NCI-H446 treated with DMSO at 0.1 percent for 48 hours (cell line): ENCODE measurements at regions not wholly inside any gene's neighbourhood (a gene's known extent, or its start where the extent isn't known, plus 50 kb on each side); places are given as distances from the start of the nearest gene placed in this dataset.
A peak's percentile ranks its signal among the peaks of the same experiment; 100 is the strongest.
"Not testable (repeated sequence)": the region's sequence is repeated elsewhere in the genome, so short reads cannot be mapped to it uniquely, and the experiment has no call there.

Experiments
- DNase-seq: peaks from one replicate; lab custom pipeline; 2025; lab: John Stamatoyannopoulos, UW

- DNase-seq = not testable (repeated sequence)
Observed at GRCh38 chrX:133483771-133484170, 68.5 kb upstream of the GPC4 start.

GRCh38 chrX:133482056-133482952 is 67.0 kb upstream of the GPC4 start:
- peak; percentile 12 for DNase-seq

- DNase-seq = no peak
Observed at GRCh38 chrX:133477986-133478385, 62.7 kb upstream of the GPC4 start.

GRCh38 chrX:133475953-133476352 is 60.7 kb upstream of the GPC4 start:
- DNase-seq = peak; percentile 2

- no peak for DNase-seq
Observed at GRCh38 chrX:133475521-133475920, 60.2 kb upstream of the GPC4 start.

- no peak for DNase-seq
Observed at GRCh38 chrX:133474574-133474973, 59.3 kb upstream of the GPC4 start.

- DNase-seq = no peak
Observed at GRCh38 chrX:133473451-133473850, 58.2 kb upstream of the GPC4 start.

GRCh38 chrX:133468051-133468450 is 52.8 kb upstream of the GPC4 start:
- DNase-seq = no peak

- no peak for DNase-seq
Observed at GRCh38 chrX:133465254-133465653, 50.0 kb upstream of the GPC4 start.
